ENCODE measurements at regions not wholly inside any gene's neighbourhood (a gene's known extent, or its start where the extent isn't known, plus 50 kb on each side); places are given as distances from the start of the nearest gene placed in this dataset.

DNA sequence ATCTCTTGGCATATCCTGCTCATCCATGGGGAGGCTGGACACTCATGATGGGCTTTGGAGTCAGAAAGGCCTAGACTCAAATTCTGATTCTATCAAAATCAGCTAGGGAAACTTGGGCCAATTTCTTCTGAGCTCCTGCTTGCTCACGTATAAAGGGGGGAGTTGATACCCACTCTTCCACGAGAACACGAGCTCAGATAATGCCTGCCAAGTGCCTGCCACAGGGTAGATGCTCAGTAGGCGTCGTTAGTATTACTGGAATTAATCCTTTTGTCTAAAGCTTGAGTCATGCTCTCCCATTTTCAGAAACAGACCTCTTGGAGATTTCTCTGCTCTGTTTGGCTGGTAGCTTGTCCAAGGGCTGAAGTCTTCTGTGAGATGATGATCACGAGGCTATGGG lies 238.3 kb upstream of the MVB12B start:
- WGBS (ENCODE audit: insufficient coverage, low coverage, missing lambda C conversion rate): 0% methylated on average over 6 of the region's 6 CpGs
- FAIRE-seq: no peak
- Histone ChIP-seq H3K36me3 (ENCODE audit: control insufficient read depth, insufficient read depth, low read length) (no peaks in the 10 kb centered on the region), H3K79me2 (ENCODE audit: control insufficient read depth, insufficient read depth, low read length) (no peaks in the 10 kb centered on the region), H4K20me1 (replicated peaks; ENCODE audit: control insufficient read depth, insufficient read depth, low read length) (no peaks in the 10 kb centered on the region), H3K27ac (ENCODE audit: extremely low read depth, low read depth, low read length) (no peak overlapping the region), H3K27me3 (ENCODE audit: control insufficient read depth in 2 of 2, insufficient read depth in 2 of 2, low read length in 2 of 2) (no peaks in the 10 kb centered on the region; a peak in 1 of 5 replicates), H2AFZ (ENCODE audit: low read depth, low read length) (no peak overlapping the region), H3K4me2 (ENCODE audit: insufficient read depth, low read length) (no peak overlapping the region), H3K4me1 (replicated peaks in 1 of 2; ENCODE audit: control insufficient read depth in 2 of 2, insufficient read depth in 2 of 2, low read length in 2 of 2) (no peaks in the 10 kb centered on the region), H3K4me3 (no peak overlapping the region), H3K9ac (ENCODE audit: insufficient read depth in 1 of 2, low read depth in 2 of 2, low read length in 2 of 2) (no peak overlapping the region), H3K9me3 (replicated peaks; ENCODE audit: control insufficient read depth, insufficient read depth, low read depth, low read length) (no peaks in the 10 kb centered on the region), H3K9me1 (ENCODE audit: control insufficient read depth, insufficient read depth, low read length) (no peaks in the 10 kb centered on the region)
- no TSS peak for BruUV-seq (replicated peaks)
- ChIA-PET CTCF (ENCODE audit: low intra/inter-chr PET ratio) (no interaction called here), POLR2A (interaction anchor here (0.6 kb wide), 2 partner anchors 277 to 874 kb away, joined by 3 read pairs; no protein-coding TSS in a partner anchor)
- no peak for DNase-seq (ENCODE audit: extremely low read depth in 1 of 4, low spot score in 3 of 4)
- no peak for TF ChIP-seq FOXJ3 (CRISPR knock-in tag; IDR thresholded peaks at IDR 0.05)
- ATAC-seq: no peak
- intact Hi-C loops (cut with micrococcal nuclease) (no loop called here), in situ Hi-C loops (cut with MboI) (no loop called here)

DNA sequence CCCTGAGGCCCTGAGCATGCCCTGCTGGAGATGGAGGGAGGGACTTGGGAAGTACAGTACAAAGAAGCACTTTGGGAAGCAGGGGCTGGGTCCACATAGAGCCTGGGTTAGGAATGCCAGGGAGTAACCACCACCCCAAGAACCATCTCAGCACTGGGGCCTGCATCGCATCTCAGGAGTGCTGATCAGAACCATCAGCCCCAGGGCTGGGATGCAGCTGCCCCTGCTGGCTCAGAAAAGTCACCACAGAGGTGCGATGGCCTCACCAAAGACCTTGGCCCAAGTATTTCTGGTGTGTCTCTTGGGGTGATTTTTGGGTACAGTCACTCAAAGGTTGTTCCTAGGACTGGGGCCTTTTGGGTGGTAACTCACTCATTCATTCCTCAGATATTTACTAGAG lies 236.8 kb upstream of the MVB12B start:
- DNase-seq (ENCODE audit: extremely low read depth in 1 of 4, low spot score in 3 of 4) (no peak), ATAC-seq (no peak), FAIRE-seq (no peak)
- H3K4me3 ChIP-seq: no peak overlapping the region
- no peak for TF ChIP-seq SIN3B (IDR thresholded peaks at IDR 0.05; ENCODE audit: low read depth)
- H3K4me1 ChIP-seq (replicated peaks in 1 of 2; ENCODE audit: control insufficient read depth in 2 of 2, insufficient read depth in 2 of 2, low read length in 2 of 2): no peaks in the 10 kb centered on the region
- H3K27me3 ChIP-seq (ENCODE audit: control insufficient read depth in 2 of 2, insufficient read depth in 2 of 2, low read length in 2 of 2): no peaks in the 10 kb centered on the region; a peak in 1 of 5 replicates
- no peaks in the 10 kb centered on the region for H3K79me2 ChIP-seq (ENCODE audit: control insufficient read depth, insufficient read depth, low read length)
- no peak overlapping the region for H3K9ac ChIP-seq (ENCODE audit: insufficient read depth in 1 of 2, low read depth in 2 of 2, low read length in 2 of 2)
- no TSS peak for BruUV-seq (replicated peaks)
- 0% methylated on average over 2 of the region's 2 CpGs for WGBS (ENCODE audit: insufficient coverage, low coverage, missing lambda C conversion rate)
- ChIA-PET CTCF (ENCODE audit: low intra/inter-chr PET ratio) (no interaction called here), POLR2A (no interaction called here)
- H3K4me2 ChIP-seq (ENCODE audit: insufficient read depth, low read length): no peak overlapping the region
- no peak overlapping the region for H2AFZ ChIP-seq (ENCODE audit: low read depth, low read length)
- no peaks in the 10 kb centered on the region for H3K36me3 ChIP-seq (ENCODE audit: control insufficient read depth, insufficient read depth, low read length)
- no peaks in the 10 kb centered on the region for H4K20me1 ChIP-seq (replicated peaks; ENCODE audit: control insufficient read depth, insufficient read depth, low read length)
- H3K9me1 ChIP-seq (ENCODE audit: control insufficient read depth, insufficient read depth, low read length): no peaks in the 10 kb centered on the region
- H3K27ac ChIP-seq (ENCODE audit: extremely low read depth, low read depth, low read length): no peak overlapping the region
- in situ Hi-C loops (cut with MboI) (no loop called here), intact Hi-C loops (cut with micrococcal nuclease) (no loop called here)
- H3K9me3 ChIP-seq (replicated peaks; ENCODE audit: control insufficient read depth, insufficient read depth, low read depth, low read length): no peaks in the 10 kb centered on the region

Data from K562 (cell line).